ENCODE measurements at regions not wholly inside any gene's neighbourhood (a gene's known extent, or its start where the extent isn't known, plus 50 kb on each side); places are given as distances from the start of the nearest gene placed in this dataset.

DNA sequence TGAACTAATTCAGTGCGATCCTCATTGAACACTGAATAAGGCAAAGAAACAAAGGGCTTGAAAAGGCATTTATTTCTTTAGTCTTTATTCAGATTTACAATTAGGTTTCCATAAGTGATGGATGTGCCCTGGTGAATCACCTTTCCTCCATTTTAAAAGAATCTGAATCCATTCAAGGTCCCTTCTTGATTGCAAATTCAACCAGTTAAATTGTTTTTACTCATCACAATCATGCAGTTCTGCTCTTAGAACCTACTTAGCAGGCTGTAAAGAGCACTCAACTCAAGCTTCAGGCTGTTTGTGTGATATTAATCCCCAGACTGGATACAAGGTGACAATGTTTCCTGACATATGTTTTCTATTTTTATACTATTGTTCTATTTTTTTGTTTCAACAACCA lies 321.0 kb downstream of the TBC1D4 start:
- Mint-ChIP-seq H3K27ac (no peak overlapping the region), H3K9me3 (peaks cover 3% of the 10 kb centered on the region), H3K27me3 (peaks cover 13% of the 10 kb centered on the region), H3K4me1 (no peaks in the 10 kb centered on the region), H3K4me3 (no peak overlapping the region), H3K36me3 (no peaks in the 10 kb centered on the region)
- no peak for DNase-seq

GRCh38 chr13:75154331-75154730 lies 327.6 kb downstream of the TBC1D4 start:
- H3K4me1 Mint-ChIP-seq = no peaks in the 10 kb centered on the region
- H3K4me3 Mint-ChIP-seq = no peak overlapping the region
- H3K27me3 Mint-ChIP-seq = peaks cover 30% of the 10 kb centered on the region
- H3K36me3 Mint-ChIP-seq = peaks cover 1% of the 10 kb centered on the region
- peaks cover 12% of the 10 kb centered on the region for H3K9me3 Mint-ChIP-seq
- H3K27ac Mint-ChIP-seq = no peak overlapping the region
- DNase-seq = no peak

DNA sequence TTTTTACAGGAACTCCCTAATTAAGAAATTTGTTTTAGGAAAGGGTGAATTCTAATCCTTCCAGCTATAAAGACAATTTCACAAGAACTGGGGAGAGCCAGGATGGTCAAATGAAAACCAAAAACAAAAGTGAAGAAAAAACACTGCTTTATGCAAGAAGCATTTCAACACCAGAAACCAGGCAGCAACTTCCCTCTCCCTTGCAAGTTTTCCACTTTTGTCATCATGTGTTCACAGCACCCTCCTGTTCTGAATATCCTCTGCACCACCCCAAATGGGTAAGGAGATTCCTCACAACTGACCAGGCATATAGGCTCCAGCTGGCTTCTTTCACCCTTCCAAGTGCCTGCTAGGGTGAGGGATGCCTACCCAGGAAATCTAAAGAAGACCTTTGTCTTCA lies 328.1 kb downstream of the TBC1D4 start:
- Mint-ChIP-seq H3K4me1 (no peaks in the 10 kb centered on the region), H3K36me3 (peaks cover 1% of the 10 kb centered on the region), H3K9me3 (peaks cover 12% of the 10 kb centered on the region), H3K27me3 (peaks cover 27% of the 10 kb centered on the region), H3K4me3 (no peak overlapping the region), H3K27ac (no peak overlapping the region)
- DNase-seq = no peak

GRCh38 chr13:75153386-75153785 lies 328.6 kb downstream of the TBC1D4 start:
- H3K9me3 Mint-ChIP-seq = peaks cover 12% of the 10 kb centered on the region
- no peak overlapping the region for H3K27ac Mint-ChIP-seq
- no peak for DNase-seq
- H3K4me3 Mint-ChIP-seq = no peak overlapping the region
- peaks cover 1% of the 10 kb centered on the region for H3K36me3 Mint-ChIP-seq
- H3K27me3 Mint-ChIP-seq = peaks cover 27% of the 10 kb centered on the region
- H3K4me1 Mint-ChIP-seq = no peaks in the 10 kb centered on the region

DNA sequence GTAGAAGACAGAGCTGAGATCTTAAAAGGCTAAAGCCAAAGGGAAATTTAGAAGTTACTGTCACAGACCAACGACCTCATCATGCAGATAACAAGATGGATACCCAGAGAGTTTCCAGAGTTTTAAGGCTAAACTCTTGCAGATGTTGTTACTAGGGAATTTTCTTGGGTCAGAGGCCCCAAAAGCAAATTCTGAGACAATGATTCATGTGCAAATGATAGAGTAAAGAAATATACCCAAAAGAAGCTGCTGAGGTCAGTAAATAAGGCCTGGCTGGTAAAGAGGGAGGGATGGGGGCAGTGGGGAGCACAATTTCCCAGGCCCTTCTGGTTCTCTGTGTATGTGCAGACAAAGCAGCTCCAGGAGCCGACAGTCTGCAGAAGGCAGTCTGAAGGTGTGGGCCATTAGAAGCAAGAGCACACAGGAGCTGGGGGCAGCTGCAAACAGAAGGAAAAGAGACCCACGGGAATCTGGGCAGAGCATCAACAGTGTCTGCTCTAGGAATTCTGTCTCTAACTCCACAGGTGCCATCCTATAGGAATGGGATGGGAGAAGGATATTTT lies 330.8 kb downstream of the TBC1D4 start:
- Mint-ChIP-seq H3K27ac (no peak overlapping the region), H3K4me1 (no peaks in the 10 kb centered on the region), H3K4me3 (no peak overlapping the region), H3K27me3 (peaks cover 19% of the 10 kb centered on the region), H3K36me3 (peaks cover 1% of the 10 kb centered on the region), H3K9me3 (peaks cover 10% of the 10 kb centered on the region)
- no peak for DNase-seq

DNA sequence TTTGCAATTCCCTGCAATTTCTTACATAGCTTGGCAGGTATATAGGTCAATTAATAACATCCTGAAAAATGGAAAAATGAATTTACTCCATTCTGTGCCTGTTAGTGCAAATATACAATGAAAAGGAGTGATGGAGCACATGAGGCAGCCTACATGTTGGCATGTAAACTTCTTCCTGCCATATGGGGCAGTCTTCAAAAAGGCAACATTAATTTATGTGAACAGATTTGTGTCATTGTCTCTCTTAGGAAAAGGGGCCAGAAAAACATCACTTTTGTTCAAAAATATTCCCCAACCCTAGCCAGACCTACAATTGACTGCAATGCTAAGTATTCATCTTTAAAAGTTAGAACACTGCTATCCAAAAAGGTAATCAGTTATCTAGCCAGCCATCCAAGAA lies 332.2 kb downstream of the TBC1D4 start:
- Mint-ChIP-seq H3K4me1 (no peaks in the 10 kb centered on the region), H3K4me3 (no peak overlapping the region), H3K27ac (no peak overlapping the region), H3K36me3 (peaks cover 1% of the 10 kb centered on the region), H3K27me3 (peaks cover 13% of the 10 kb centered on the region), H3K9me3 (peaks cover 9% of the 10 kb centered on the region)
- DNase-seq = no peak

GRCh38 chr13:75147946-75148345 lies 334.0 kb downstream of the TBC1D4 start:
- Mint-ChIP-seq H3K4me3 (no peak overlapping the region), H3K27me3 (peaks cover 6% of the 10 kb centered on the region), H3K27ac (no peak overlapping the region)

GRCh38 chr13:75146436-75146835 lies 335.5 kb downstream of the TBC1D4 start:
- no peak for DNase-seq
- Mint-ChIP-seq H3K4me3 (no peak overlapping the region), H3K27ac (no peak overlapping the region), H3K4me1 (no peaks in the 10 kb centered on the region), H3K36me3 (no peaks in the 10 kb centered on the region), H3K27me3 (peaks cover 4% of the 10 kb centered on the region), H3K9me3 (no peaks in the 10 kb centered on the region)

More at GRCh38 chr13:75147946-75148345, 334.0 kb downstream of the TBC1D4 start:
- peaks cover under 1% of the 10 kb centered on the region for H3K36me3 Mint-ChIP-seq
- no peak for DNase-seq
- H3K4me1 Mint-ChIP-seq = no peaks in the 10 kb centered on the region
- H3K9me3 Mint-ChIP-seq = peaks cover 8% of the 10 kb centered on the region

- DNase-seq = no peak
Observed at GRCh38 chr13:75145927-75146326, 336.0 kb downstream of the TBC1D4 start.

DNA sequence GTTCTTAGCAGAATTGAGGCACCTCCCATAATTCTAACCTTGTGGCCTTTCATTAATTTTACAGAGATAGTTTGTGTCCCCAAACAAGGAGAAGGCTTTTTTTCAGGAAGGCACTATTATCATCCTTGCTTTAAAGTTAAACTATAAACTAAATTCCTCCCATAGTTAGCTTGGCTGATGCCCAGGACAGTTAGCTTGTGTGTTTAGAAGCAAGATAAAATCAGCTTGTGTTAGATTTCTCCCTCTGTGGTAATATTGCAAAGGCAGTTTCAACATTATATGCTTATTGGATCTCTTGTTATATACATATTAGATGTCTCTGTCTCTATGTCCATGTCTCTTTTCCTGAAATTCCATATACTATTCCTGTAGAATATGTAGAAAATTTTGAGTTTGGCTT lies 342.7 kb downstream of the TBC1D4 start:
- no peaks in the 10 kb centered on the region for H3K36me3 Mint-ChIP-seq
- no peak for DNase-seq
- no peak overlapping the region for H3K27ac Mint-ChIP-seq
- no peaks in the 10 kb centered on the region for H3K4me1 Mint-ChIP-seq
- H3K27me3 Mint-ChIP-seq = peaks cover 8% of the 10 kb centered on the region
- peaks cover 8% of the 10 kb centered on the region for H3K9me3 Mint-ChIP-seq
- H3K4me3 Mint-ChIP-seq = no peak overlapping the region

More at GRCh38 chr13:75145927-75146326, 336.0 kb downstream of the TBC1D4 start:
- Mint-ChIP-seq H3K27me3 (peaks cover 4% of the 10 kb centered on the region), H3K9me3 (no peaks in the 10 kb centered on the region), H3K36me3 (no peaks in the 10 kb centered on the region), H3K4me1 (no peaks in the 10 kb centered on the region), H3K4me3 (no peak overlapping the region), H3K27ac (no peak overlapping the region)

DNA sequence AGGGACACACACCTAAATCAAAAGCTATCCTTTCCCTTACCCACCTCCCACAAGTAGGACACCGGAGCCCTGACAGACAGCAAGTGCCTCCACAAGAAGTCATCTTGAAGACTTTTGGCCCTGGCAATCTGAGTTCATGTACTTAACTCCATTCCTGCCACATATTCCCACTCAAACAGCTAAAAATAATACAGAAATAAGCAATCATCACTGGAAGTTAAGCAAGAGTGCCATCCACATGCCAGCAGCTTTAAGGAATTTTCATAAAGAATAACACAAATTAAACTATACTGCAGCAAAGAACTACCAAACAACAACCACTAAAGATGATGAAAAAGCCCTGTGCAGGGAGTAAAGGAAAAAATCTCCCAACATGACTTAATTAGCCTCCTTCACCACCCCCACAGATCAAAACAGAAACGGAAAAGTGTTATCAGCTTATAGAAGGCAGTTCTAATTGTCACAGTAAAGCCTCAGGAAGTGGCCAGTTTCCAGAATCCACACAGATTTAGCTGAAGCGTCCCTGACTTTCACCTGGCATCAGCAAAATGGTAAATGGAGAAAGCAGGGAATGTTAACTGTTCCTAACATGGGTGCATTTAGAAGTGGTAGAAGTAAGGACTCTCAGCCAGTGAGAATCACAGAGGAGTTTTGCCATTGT lies 343.9 kb downstream of the TBC1D4 start:
- H3K36me3 Mint-ChIP-seq = no peaks in the 10 kb centered on the region
- H3K4me1 Mint-ChIP-seq = no peaks in the 10 kb centered on the region
- no peak for DNase-seq
- H3K4me3 Mint-ChIP-seq = no peak overlapping the region
- H3K27ac Mint-ChIP-seq = no peak overlapping the region
- peaks cover 8% of the 10 kb centered on the region for H3K27me3 Mint-ChIP-seq
- H3K9me3 Mint-ChIP-seq = peaks cover 8% of the 10 kb centered on the region

GRCh38 chr13:75136151-75136550 lies 345.8 kb downstream of the TBC1D4 start:
- no peak overlapping the region for H3K27ac Mint-ChIP-seq
- no peak for DNase-seq

DNA sequence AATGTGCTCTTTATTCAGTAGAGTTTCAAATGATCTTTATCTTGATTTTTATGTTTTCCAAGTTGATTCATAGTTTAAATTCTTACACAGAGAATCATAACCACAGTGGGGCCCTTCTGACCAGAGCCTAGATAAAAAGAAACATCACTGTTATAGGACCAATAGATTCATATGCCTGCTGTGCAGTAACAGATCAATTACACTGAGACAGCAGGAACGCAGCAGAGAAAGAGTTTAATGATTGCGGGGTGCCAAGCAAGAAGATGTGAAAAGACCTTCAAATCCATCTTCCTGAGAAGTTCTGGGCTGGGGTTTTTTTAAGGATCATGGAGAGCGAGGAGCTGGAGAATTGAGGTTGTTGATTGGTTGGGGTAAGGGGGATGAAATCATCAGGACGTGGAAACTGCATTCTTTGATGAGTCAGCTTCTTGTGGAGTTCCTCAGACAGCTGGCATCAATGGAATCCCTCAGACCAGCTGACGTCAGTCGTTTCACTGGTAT lies 346.6 kb downstream of the TBC1D4 start:
- Mint-ChIP-seq H3K9me3 (peaks cover 8% of the 10 kb centered on the region), H3K27ac (no peak overlapping the region), H3K4me1 (no peaks in the 10 kb centered on the region), H3K36me3 (no peaks in the 10 kb centered on the region), H3K27me3 (peaks cover 8% of the 10 kb centered on the region), H3K4me3 (no peak overlapping the region)
- DNase-seq = no peak

More at GRCh38 chr13:75136151-75136550, 345.8 kb downstream of the TBC1D4 start:
- Mint-ChIP-seq H3K9me3 (peaks cover 8% of the 10 kb centered on the region), H3K27me3 (peaks cover 8% of the 10 kb centered on the region), H3K4me1 (no peaks in the 10 kb centered on the region), H3K4me3 (no peak overlapping the region), H3K36me3 (no peaks in the 10 kb centered on the region)

DNA sequence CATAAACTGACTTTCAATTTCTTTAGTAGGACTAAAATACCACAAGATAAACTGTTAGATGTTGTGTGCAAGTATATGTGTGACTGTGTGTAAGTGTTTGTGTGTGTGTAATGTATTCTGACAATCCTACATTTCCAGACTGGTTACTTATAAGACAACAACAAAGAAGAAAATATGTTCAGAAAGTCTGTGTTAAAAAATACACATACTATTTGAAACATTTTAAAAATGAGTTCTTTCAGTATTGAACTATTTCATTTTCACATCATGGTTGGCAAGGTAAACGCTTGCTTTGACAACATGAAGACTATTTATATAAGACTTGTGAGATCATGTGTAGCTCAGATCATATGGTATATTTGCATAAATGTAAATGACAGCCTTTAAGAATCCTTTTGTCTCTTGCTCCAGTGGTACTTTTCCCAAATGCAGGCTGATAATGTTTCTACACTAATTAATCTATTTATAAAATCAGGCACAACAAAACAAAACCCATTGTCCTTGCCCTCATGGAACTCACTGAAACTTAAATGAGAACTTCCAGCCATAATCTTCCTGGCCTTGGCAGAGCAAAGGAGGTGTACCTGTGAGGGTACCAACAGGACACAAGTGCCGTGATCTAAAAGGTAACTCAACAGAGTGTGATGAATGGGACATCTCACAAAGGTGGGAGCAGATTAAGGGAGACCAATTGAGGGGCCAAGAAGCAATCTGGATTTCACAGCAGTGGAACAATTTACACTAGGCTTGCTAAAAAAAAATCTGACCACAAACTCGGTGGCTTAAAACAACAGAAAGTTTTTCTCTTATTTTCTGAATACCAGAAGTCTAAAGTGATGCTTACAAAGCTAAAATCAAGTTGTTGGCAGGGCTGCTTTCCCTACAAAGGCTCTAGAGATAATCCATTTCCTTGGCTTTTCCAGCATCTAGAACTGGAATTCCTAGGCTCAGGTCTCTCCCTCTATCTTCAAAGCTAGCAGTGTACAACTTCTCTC lies 349.0 kb downstream of the TBC1D4 start:
- DNase-seq = no peak
- no peak overlapping the region for H3K4me3 Mint-ChIP-seq
- H3K27me3 Mint-ChIP-seq = peaks cover 8% of the 10 kb centered on the region
- H3K36me3 Mint-ChIP-seq = no peaks in the 10 kb centered on the region
- H3K27ac Mint-ChIP-seq = no peak overlapping the region
- no peaks in the 10 kb centered on the region for H3K4me1 Mint-ChIP-seq
- H3K9me3 Mint-ChIP-seq = peaks cover 6% of the 10 kb centered on the region

GRCh38 chr13:75129331-75129730 lies 352.6 kb downstream of the TBC1D4 start:
- no peak for DNase-seq
- Mint-ChIP-seq H3K27me3 (no peaks in the 10 kb centered on the region), H3K9me3 (no peaks in the 10 kb centered on the region), H3K27ac (no peak overlapping the region), H3K4me3 (no peak overlapping the region), H3K36me3 (no peaks in the 10 kb centered on the region), H3K4me1 (no peaks in the 10 kb centered on the region)

All from activated naive CD8-positive, alpha-beta T cell treated with anti-CD3 and anti-CD28 coated beads for 36 hours (primary cell).